GM12874 (cell line): ENCODE measurements at regions not wholly inside any gene's neighbourhood (a gene's known extent, or its start where the extent isn't known, plus 50 kb on each side); places are given as distances from the start of the nearest gene placed in this dataset.

Source experiments
- CTCF ChIP-seq: IDR thresholded peaks from 2 replicates; pipeline ENCODE4 v1.5.1; 2011; ENCODE audit warnings: low read depth, mild to moderate bottlenecking, control low read depth, low read length, moderate library complexity; ENCODE audit not compliant: insufficient read depth

GRCh38 chr16:13543850-13544249, 376.1 kb upstream of the ERCC4 start:
- TF ChIP-seq CTCF: no peak

DNA sequence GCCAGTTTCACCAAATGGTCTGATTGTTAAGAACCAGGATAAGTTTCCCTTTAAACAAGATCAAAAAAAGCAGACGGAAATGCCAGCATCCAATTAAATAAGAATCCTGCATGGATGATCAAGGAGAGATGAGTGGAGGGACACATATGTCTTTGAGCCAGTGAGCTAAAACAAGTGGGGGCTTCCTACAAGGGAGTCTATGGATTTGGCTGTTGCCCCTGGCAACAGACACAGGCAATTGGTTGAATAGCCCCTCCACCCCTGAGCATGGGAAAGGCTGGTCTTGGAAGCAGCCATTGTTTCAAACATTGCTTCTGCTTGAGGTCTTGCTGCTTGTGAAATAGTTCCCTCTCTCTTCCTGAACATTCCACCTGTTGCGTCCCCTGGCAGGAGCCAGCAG, 374.7 kb upstream of the ERCC4 start:
- TF ChIP-seq CTCF: no peak

GRCh38 chr16:13550254-13550653, 369.7 kb upstream of the ERCC4 start:
- no peak for TF ChIP-seq CTCF

- no peak for TF ChIP-seq CTCF
Measured at GRCh38 chr16:13552062-13552959, 367.6 kb upstream of the ERCC4 start.

DNA sequence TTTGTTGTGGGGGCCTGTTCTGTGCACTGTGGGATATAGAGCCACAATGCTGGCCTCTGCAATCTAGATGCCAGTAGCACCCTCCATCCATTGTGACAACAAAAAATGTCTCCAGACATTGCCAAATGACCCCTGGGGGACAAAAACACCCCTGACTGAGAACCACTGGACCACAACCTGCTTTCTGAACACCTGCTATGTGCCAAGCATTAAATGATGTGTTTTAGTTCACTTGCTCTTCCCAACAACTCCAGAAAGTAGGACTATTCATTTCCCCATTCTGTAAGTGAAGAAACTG, 367.0 kb upstream of the ERCC4 start:
- no peak for TF ChIP-seq CTCF

DNA sequence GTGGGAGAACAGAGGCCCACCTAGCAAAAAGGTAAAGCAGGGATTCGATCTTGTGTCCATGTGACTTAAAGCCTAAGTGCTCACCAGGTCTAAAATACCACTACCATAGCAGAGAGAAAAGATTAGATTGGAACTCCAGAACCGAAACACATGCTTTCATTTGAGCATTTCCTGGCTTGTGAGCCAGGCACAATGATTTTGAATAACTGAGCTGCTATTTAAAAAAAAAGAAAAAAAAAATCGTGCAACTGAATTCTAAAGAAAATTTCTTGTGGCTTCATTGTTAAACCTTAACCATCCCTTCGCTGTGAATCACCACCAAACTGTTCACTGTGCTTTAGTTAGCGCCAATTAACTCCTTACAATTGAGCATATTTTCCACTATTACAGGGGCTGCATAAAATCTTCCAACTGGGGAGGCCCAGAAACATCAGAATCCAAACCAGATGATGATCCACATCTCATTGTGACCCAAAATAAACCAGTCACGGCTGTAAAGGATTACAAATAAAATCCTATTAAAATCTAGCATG, 366.4 kb upstream of the ERCC4 start:
- no peak for TF ChIP-seq CTCF

GRCh38 chr16:13554005-13554404, 365.9 kb upstream of the ERCC4 start:
- no peak for TF ChIP-seq CTCF
